Neuron (in vitro differentiated cells): ENCODE measurements at regions not wholly inside any gene's neighbourhood (a gene's known extent, or its start where the extent isn't known, plus 50 kb on each side); places are given as distances from the start of the nearest gene placed in this dataset.

Experiments used
- H2AFZ ChIP-seq: one replicate; pipeline ENCODE4 v1.6.1; 2013; ENCODE audit warnings: low read depth, mild to moderate bottlenecking, inconsistent platforms, low read length, moderate library complexity
- H3K27me3 ChIP-seq: one replicate; pipeline ENCODE4 v1.6.1; 2013; ENCODE audit warnings: low read length; ENCODE audit not compliant: insufficient read depth
- H3K36me3 ChIP-seq: one replicate; pipeline ENCODE4 v1.6.1; 2013; ENCODE audit warnings: low read length; ENCODE audit not compliant: insufficient read depth
- H3K4me1 ChIP-seq: one replicate; pipeline ENCODE4 v1.6.1; 2013; ENCODE audit warnings: low read length; ENCODE audit not compliant: insufficient read depth
- H3K4me3 ChIP-seq: 2 replicates; pipeline ENCODE4 v1.5.1; 2013; ENCODE audit warnings: mild to moderate bottlenecking, low read length, moderate library complexity
- H3K9me3 ChIP-seq: one replicate; pipeline ENCODE4 v1.6.1; 2013; ENCODE audit warnings: low read length

- Histone ChIP-seq H3K9me3 (no peaks in the 10 kb centered on the region), H3K4me1 (no peaks in the 10 kb centered on the region), H3K4me3 (no peak overlapping the region), H3K27me3 (no peaks in the 10 kb centered on the region), H3K36me3 (no peaks in the 10 kb centered on the region), H2AFZ (no peak overlapping the region)
These were observed 73.6 kb upstream of the SP4 start for GRCh38 chr7:21354284-21354683.

- Histone ChIP-seq H3K4me3 (no peak overlapping the region), H2AFZ (no peak overlapping the region), H3K27me3 (no peaks in the 10 kb centered on the region), H3K36me3 (no peaks in the 10 kb centered on the region), H3K9me3 (no peaks in the 10 kb centered on the region), H3K4me1 (no peaks in the 10 kb centered on the region)
These were observed 72.4 kb upstream of the SP4 start for GRCh38 chr7:21355406-21355874.

- no peak overlapping the region for H2AFZ ChIP-seq
- no peak overlapping the region for H3K4me3 ChIP-seq
- H3K36me3 ChIP-seq = no peaks in the 10 kb centered on the region
These were observed 71.3 kb upstream of the SP4 start for GRCh38 chr7:21356616-21357015.

GRCh38 chr7:21357151-21358097, 70.5 kb upstream of the SP4 start:
- no peak overlapping the region for H2AFZ ChIP-seq
- no peak overlapping the region for H3K4me3 ChIP-seq
- no peaks in the 10 kb centered on the region for H3K36me3 ChIP-seq
- H3K27me3 ChIP-seq = no peaks in the 10 kb centered on the region
- H3K9me3 ChIP-seq = no peaks in the 10 kb centered on the region
- no peaks in the 10 kb centered on the region for H3K4me1 ChIP-seq

More at GRCh38 chr7:21356616-21357015, 71.3 kb upstream of the SP4 start:
- Histone ChIP-seq H3K27me3 (no peaks in the 10 kb centered on the region), H3K4me1 (no peaks in the 10 kb centered on the region), H3K9me3 (no peaks in the 10 kb centered on the region)

GRCh38 chr7:21358648-21359047, 69.2 kb upstream of the SP4 start:
- Histone ChIP-seq H3K27me3 (no peaks in the 10 kb centered on the region), H2AFZ (no peak overlapping the region), H3K36me3 (no peaks in the 10 kb centered on the region), H3K4me1 (no peaks in the 10 kb centered on the region), H3K4me3 (no peak overlapping the region), H3K9me3 (no peaks in the 10 kb centered on the region)

- Histone ChIP-seq H3K27me3 (no peaks in the 10 kb centered on the region), H3K4me1 (no peaks in the 10 kb centered on the region), H2AFZ (no peak overlapping the region), H3K36me3 (no peaks in the 10 kb centered on the region), H3K9me3 (no peaks in the 10 kb centered on the region), H3K4me3 (no peak overlapping the region)
These were observed 68.7 kb upstream of the SP4 start for GRCh38 chr7:21359163-21359562.

GRCh38 chr7:21361413-21362125, 66.3 kb upstream of the SP4 start:
- Histone ChIP-seq H3K9me3 (no peaks in the 10 kb centered on the region), H3K27me3 (no peaks in the 10 kb centered on the region), H3K4me1 (no peaks in the 10 kb centered on the region), H3K4me3 (no peak overlapping the region), H2AFZ (no peak overlapping the region), H3K36me3 (no peaks in the 10 kb centered on the region)

GRCh38 chr7:21364801-21365271, 63.0 kb upstream of the SP4 start:
- H3K4me1 ChIP-seq = no peaks in the 10 kb centered on the region

GRCh38 chr7:21365866-21366624, 61.8 kb upstream of the SP4 start:
- Histone ChIP-seq H3K9me3 (no peaks in the 10 kb centered on the region), H3K4me1 (peaks cover 2% of the 10 kb centered on the region), H3K4me3 (no peak overlapping the region), H3K36me3 (no peaks in the 10 kb centered on the region), H3K27me3 (no peaks in the 10 kb centered on the region), H2AFZ (no peak overlapping the region)

More at GRCh38 chr7:21364801-21365271, 63.0 kb upstream of the SP4 start:
- Histone ChIP-seq H3K36me3 (no peaks in the 10 kb centered on the region), H3K9me3 (no peaks in the 10 kb centered on the region), H3K27me3 (no peaks in the 10 kb centered on the region), H2AFZ (no peak overlapping the region), H3K4me3 (no peak overlapping the region)

- Histone ChIP-seq H3K4me1 (peaks cover 8% of the 10 kb centered on the region), H3K27me3 (no peaks in the 10 kb centered on the region), H3K9me3 (no peaks in the 10 kb centered on the region), H2AFZ (no peak overlapping the region), H3K4me3 (no peak overlapping the region), H3K36me3 (no peaks in the 10 kb centered on the region)
These were observed 60.8 kb upstream of the SP4 start for GRCh38 chr7:21367081-21367480.

GRCh38 chr7:21367537-21367936, 60.3 kb upstream of the SP4 start:
- H3K9me3 ChIP-seq = no peaks in the 10 kb centered on the region
- peaks cover 8% of the 10 kb centered on the region for H3K4me1 ChIP-seq
- no peak overlapping the region for H2AFZ ChIP-seq
- no peak overlapping the region for H3K4me3 ChIP-seq
- no peaks in the 10 kb centered on the region for H3K27me3 ChIP-seq
- H3K36me3 ChIP-seq = no peaks in the 10 kb centered on the region

GRCh38 chr7:21368317-21368716, 59.6 kb upstream of the SP4 start:
- peaks cover 8% of the 10 kb centered on the region for H3K4me1 ChIP-seq
- no peaks in the 10 kb centered on the region for H3K27me3 ChIP-seq
- no peaks in the 10 kb centered on the region for H3K36me3 ChIP-seq
- H3K9me3 ChIP-seq = no peaks in the 10 kb centered on the region
- H2AFZ ChIP-seq = no peak overlapping the region
- H3K4me3 ChIP-seq = no peak overlapping the region
